GM12875 (cell line): ENCODE measurements at regions not wholly inside any gene's neighbourhood (a gene's known extent, or its start where the extent isn't known, plus 50 kb on each side); places are given as distances from the start of the nearest gene placed in this dataset.

Experiments used
- H3K4me3 ChIP-seq: one replicate; pipeline ENCODE4 v1.5.1; 2011; ENCODE audit warnings: low read depth, low read length, control low read depth
- TF ChIP-seq, protein P1 (sequence below): IDR thresholded peaks from 2 replicates; pipeline ENCODE4 v1.5.1; 2011; ENCODE audit warnings: low read depth, mild to moderate bottlenecking, control low read depth, inconsistent platforms, low read length, moderate library complexity, borderline replicate concordance; ENCODE audit not compliant: insufficient read depth

DNA sequence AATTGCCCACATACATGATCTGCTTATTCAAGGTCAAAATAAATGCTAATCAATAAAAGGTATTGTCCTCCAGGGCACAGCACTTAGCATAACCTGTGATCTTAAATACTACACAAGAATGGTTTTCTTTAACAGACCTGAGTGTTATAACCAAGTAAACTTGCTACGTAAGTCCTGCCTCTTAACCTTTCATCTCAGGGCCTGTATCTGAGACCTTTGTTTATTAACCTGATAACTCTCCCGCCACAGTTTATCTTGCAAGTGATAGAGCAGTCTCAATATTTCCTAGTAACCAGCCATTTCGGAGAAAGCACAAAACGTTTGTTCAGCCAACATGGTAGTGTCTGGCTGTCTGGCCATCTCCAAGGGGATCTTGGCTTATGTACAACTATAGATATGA lies 88.4 kb downstream of the DUSP6 start:
- TF ChIP-seq, protein P1, sequence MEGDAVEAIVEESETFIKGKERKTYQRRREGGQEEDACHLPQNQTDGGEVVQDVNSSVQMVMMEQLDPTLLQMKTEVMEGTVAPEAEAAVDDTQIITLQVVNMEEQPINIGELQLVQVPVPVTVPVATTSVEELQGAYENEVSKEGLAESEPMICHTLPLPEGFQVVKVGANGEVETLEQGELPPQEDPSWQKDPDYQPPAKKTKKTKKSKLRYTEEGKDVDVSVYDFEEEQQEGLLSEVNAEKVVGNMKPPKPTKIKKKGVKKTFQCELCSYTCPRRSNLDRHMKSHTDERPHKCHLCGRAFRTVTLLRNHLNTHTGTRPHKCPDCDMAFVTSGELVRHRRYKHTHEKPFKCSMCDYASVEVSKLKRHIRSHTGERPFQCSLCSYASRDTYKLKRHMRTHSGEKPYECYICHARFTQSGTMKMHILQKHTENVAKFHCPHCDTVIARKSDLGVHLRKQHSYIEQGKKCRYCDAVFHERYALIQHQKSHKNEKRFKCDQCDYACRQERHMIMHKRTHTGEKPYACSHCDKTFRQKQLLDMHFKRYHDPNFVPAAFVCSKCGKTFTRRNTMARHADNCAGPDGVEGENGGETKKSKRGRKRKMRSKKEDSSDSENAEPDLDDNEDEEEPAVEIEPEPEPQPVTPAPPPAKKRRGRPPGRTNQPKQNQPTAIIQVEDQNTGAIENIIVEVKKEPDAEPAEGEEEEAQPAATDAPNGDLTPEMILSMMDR = no peak
- H3K4me3 ChIP-seq = no peak overlapping the region

- TF ChIP-seq, protein P1 = no peak
- H3K4me3 ChIP-seq = no peak overlapping the region
These were observed 89.3 kb downstream of the DUSP6 start for GRCh38 chr12:89262855-89263552.

DNA sequence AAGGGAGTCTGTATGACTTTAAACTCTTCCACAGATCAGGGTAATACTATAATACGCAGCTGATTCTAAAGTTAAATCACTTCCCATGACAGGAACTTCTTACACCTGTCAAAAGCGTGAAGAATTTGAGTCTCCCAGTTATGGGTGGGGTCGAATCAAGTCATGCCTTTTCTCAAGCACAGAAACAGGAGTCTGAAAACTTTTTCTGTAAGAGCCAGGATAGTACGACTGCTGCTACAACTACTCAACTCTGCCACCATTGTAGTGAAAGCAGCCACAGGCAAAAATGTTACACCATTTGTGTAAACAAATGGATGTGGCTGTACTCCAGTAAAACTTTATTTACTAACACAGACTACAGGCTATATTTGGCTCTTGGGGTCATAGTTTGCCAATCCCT lies 90.3 kb downstream of the DUSP6 start:
- TF ChIP-seq, protein P1 = no peak

DNA sequence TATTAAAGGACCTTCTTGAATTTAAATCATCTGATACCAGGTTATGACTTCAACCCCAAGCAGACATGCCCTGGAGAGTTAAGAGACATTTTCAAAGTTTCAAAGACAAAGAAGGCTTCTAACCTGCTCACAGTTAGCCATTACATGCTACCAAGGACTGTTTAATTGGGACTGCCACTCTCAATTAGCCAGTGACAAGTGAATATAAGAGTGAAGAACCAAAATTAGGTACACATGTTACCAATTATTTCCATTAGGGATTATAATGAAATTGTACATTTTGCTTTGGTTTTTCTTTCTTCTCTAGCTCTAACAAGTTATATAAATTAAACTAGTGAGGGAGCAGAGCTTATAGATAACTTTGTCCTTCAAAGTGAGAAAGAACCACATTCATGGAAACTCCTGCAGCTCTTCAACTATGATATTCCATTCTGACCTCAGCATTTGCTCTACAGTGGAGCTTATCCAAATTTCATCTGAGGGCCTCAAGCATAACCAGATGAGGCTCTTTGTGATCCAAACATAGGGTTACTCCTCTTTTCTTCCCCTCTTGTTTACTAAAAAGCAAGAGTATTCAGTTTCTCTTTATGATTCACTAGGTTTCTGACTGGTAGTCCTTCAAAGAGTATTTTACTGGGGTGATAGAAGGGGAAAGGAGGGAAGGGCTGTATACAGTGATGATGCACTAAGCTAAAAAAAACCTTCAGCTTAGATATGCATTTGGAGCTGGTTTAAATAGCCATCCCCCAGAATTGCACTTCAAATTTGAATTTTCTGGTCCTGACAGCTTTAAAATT lies 91.3 kb downstream of the DUSP6 start:
- no peak overlapping the region for H3K4me3 ChIP-seq
- TF ChIP-seq, protein P1 = no peak

More for the DNA sequence above, 90.3 kb downstream of the DUSP6 start:
- H3K4me3 ChIP-seq = no peak overlapping the region

- no peak overlapping the region for H3K4me3 ChIP-seq
- TF ChIP-seq, protein P1 = no peak
These were observed 92.5 kb downstream of the DUSP6 start for GRCh38 chr12:89259821-89260220.

DNA sequence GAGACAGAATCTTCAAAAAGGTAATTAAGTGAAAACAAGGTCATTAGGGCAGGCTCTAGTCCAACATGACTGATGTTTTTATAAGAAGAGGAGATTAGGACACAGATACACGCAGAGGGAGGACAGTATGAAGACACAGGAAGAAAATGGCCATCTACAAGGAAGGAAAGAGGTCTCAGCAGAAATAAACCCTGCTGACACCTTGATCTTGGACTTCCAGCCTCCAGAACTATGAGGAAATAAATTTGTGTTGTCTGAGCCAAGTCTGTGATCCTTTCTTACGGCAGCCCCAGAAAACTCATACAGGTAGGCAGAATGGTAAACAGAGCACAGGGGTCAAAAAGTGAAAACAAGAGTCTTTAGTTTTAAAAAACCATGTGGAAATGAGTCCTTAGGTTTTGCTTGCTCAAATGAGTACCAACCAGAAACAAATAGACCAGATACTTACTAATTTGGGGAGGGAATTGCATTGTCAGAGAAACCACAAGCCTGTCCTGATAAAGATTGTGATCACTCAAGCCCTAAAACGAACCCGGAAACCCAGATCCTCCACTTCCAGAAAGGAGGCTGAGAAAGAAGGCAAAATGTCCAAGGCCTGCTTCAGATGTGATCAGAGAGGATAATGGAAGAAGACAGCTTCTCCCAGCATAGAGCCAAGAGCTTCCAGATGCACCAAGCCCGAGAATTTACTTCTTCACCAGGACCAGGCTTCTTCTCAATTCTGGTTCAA lies 93.9 kb downstream of the DUSP6 start:
- TF ChIP-seq, protein P1 = no peak
- no peak overlapping the region for H3K4me3 ChIP-seq
